ENCODE measurements at regions not wholly inside any gene's neighbourhood (a gene's known extent, or its start where the extent isn't known, plus 50 kb on each side); places are given as distances from the start of the nearest gene placed in this dataset.

GRCh38 chr1:81443288-81443687 is 357.4 kb upstream of the ADGRL2 start:
- FAIRE-seq (no peak), DNase-seq (ENCODE audit: low spot score) (no peak)

GRCh38 chr1:81439046-81439823 is 361.5 kb upstream of the ADGRL2 start:
- DNase-seq (ENCODE audit: low spot score), result no peak
- no peak for FAIRE-seq

DNA sequence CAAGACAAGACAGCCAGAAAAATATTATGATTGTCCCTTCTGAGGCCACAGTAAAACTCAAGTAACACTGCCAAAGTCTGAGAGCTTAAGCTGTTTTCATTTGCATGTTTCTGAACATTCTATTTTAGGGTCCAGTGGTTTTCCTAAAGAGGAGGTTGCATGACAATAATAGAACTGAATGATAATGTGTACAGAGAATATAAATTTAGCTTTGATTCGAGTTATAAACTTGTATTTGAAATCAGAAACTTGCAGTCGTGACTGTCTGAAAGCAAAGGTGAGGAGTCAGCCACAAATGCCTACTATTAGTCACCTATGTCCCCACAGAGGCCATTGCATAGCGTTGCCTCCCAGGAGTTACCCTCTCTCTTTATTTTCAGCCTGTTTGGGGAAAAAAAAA is 363.1 kb upstream of the ADGRL2 start:
- DNase-seq (ENCODE audit: low spot score), result no peak
- FAIRE-seq, result no peak

DNA sequence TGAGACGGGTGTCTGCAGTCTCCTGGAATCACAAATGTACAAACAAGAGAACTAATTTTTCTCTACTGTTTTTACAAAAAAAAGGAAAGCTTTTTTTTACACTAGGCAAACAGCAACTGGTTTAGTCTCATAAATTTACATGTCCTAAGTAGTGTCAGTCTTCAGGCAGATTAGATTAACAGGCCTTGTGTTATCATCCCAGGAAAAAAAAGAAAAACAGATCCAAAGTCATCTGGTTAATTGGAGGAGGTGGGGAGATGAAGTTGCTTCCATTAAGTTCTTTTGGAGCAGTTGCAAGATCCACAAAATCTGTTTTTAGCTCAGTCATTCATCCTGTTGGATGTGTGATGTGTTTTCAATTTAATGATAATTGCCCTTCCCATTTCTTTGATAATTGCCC is 363.5 kb upstream of the ADGRL2 start:
- DNase-seq (ENCODE audit: low spot score), result no peak
- FAIRE-seq, result no peak

DNA sequence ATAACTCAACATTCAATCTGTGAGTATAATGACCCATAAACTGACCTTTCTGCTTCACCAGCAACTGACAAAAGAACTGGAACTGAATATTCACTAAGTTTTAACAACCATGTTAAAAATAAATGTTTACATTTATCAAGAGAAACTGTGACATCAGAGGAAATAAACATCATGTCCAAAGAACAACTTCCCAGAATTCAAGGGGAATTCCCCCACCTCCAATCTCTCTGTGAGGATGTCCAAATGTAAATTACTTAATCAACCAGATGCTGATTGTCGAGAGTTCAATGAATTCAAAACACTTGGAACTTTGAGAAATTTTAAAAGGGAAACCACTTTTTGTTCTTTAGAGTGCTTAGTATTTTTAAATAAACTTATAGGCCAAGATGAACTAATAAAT is 365.6 kb upstream of the ADGRL2 start:
- no peak for FAIRE-seq
- no peak for DNase-seq (ENCODE audit: low spot score)

- no peak for DNase-seq (ENCODE audit: low spot score)
Measured at GRCh38 chr1:81433676-81434075, 367.1 kb upstream of the ADGRL2 start.

GRCh38 chr1:81432654-81433109 is 368.1 kb upstream of the ADGRL2 start:
- DNase-seq (ENCODE audit: low spot score), result no peak
- no peak for FAIRE-seq

More at GRCh38 chr1:81433676-81434075, 367.1 kb upstream of the ADGRL2 start:
- no peak for FAIRE-seq

DNA sequence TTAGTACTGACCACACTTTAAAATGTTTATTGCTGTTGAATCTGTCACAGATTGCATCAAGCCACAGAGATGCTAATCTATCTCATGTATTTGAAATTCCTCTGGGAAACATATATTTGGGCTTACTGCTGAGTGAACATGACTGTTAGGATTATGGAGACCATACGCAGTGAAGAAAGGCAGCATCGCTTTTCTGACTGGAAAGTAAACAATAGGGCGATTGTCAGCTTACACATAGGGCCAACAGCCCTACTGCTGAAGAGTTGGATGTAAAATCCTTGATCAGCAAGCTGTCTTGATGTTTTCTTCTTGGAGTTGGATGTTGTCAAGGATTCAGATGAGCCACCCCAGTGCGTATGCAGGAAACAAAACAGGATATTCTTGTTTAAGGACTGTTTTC is 368.7 kb upstream of the ADGRL2 start:
- no peak for DNase-seq (ENCODE audit: low spot score)
- no peak for FAIRE-seq

DNA sequence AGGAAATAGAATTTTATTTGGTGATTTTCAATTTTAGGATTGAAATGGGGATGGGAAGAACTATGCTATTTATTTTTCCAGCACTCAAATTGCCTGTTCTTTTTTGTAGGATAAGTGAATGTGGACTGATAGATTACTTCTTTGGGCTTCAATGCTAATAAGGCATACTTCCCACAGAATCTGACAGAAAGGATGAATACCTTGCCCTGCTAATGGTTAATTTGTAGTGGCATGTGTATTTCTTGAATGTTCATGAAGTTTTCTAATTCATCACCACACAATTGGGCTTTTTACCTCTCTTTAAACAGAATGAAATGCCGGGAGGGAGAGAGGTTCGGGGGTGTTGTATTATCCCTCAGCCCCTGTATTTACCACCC is 369.1 kb upstream of the ADGRL2 start:
- FAIRE-seq (no peak), DNase-seq (ENCODE audit: low spot score) (no peak)

DNA sequence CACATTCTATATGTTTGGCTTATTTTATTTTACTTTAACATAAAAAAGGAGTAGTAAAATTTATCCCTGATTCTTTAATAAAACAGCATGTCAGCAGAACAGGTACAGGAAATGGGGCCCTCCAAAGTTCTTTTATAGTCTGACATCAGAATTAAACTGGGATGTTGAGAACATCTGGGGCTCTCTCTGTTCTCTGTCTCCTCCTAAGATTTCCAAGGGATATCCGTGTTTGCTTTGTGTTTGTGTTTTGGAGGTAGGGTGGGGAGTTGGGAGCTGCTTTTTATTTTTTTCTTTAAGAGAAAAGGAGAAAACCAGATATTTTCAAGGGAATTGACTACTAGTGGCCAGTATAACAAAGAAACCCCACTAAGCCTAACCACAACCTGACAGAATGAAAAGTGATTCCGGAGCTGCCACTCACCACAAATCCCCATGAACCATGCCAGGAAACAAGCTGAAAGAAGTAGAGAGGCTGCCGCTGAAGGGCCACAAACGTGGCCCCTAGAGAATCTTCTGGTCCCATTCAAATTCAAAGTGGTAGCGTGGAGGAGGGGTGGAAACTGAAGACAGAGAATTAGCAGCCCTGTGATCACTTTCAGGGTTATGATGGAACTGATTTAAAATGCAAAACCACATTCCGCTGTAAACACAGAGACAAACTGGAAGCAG is 369.6 kb upstream of the ADGRL2 start:
- DNase-seq (ENCODE audit: low spot score) (no peak), FAIRE-seq (no peak)

DNA sequence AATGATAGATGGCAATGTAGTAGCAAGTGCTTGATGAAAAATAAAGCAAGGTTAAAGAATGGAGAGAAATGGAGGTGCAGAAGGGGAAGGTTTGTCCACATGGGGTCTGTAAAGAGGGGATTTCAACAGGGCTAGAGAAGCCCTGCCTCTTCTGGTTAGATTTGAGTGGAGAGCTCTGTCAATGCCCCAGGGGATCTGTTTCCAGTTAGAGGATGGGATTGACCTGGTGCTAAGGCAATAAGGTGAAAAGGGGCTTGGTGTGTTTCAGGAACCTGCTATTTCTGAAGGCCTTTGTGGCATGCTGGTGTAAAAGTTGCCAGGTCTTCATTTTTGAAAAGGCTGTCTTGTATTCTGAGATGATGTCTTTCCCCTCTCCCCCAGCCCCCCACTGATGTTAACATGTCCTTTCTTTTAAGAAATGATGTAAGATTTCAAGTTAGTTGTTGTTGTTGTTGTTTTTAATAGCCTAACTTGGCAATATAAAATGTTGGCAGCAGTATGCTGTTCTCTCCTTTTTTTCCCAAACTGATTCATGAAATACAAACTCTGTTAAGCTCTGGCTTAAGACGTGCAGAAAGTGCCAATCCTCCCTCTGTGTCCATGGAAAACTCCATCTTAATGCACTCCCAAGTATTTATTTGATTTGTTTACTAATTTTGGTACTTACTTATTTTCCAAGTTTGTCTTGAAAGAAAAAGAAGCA is 370.3 kb upstream of the ADGRL2 start:
- DNase-seq (ENCODE audit: low spot score), result no peak
- FAIRE-seq, result no peak

DNA sequence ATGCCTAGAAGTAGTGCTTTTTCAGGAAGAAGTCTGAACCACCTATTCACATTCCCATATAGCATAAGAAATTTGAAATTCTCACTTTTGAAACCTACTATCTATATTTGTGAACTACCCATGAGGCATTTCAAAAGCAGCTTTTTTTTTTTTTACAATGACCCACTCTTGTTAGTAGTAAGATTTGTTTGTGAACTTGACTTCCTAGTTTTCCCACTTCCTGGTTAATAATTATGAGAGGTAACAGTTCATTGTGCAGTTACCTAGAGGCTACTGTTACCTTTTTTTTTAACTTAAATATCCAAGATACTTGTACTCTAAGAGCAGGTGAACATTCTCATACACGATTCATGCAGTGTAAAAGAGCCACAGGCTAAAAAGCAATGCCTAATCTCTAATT is 371.7 kb upstream of the ADGRL2 start:
- no peak for FAIRE-seq
- DNase-seq (ENCODE audit: low spot score), result no peak

- DNase-seq (ENCODE audit: low spot score), result no peak
- FAIRE-seq, result no peak
Measured at GRCh38 chr1:81424816-81425215, 375.9 kb upstream of the ADGRL2 start.

DNA sequence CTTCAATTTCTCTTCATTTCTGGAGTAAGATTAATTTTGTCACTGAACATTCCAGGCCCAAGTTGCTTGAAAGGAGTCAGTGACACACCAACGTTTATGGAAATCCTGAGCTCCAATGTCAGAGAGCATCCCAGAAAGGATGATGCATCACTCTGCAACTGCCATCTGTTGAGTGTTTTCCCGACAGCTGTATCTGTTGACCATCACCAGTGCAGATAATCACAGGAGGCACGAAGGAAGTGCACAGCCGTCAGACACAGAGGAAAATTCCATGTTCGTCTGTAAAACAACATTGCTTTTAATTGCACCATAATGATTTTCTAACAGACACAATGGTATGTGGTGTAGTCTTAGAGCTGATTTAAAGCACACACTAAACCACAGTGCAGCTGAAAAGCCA is 376.7 kb upstream of the ADGRL2 start:
- DNase-seq (ENCODE audit: low spot score), result no peak
- FAIRE-seq, result no peak

GRCh38 chr1:81420760-81421159 is 380.0 kb upstream of the ADGRL2 start:
- FAIRE-seq (no peak), DNase-seq (ENCODE audit: low spot score) (no peak)

- no peak for DNase-seq (ENCODE audit: low spot score)
- no peak for FAIRE-seq
Measured at GRCh38 chr1:81414488-81415015, 386.2 kb upstream of the ADGRL2 start.

GRCh38 chr1:81412954-81413353 is 387.8 kb upstream of the ADGRL2 start:
- DNase-seq (ENCODE audit: low spot score) (no peak), FAIRE-seq (no peak)

GRCh38 chr1:81410941-81411340 is 389.8 kb upstream of the ADGRL2 start:
- no peak for FAIRE-seq

GRCh38 chr1:81410351-81410750 is 390.4 kb upstream of the ADGRL2 start:
- no peak for DNase-seq (ENCODE audit: low spot score)
- FAIRE-seq, result no peak

More at GRCh38 chr1:81410941-81411340, 389.8 kb upstream of the ADGRL2 start:
- DNase-seq (ENCODE audit: low spot score), result no peak

- FAIRE-seq (no peak), DNase-seq (ENCODE audit: low spot score) (no peak)
Measured at GRCh38 chr1:81409780-81410274, 390.9 kb upstream of the ADGRL2 start.

DNA sequence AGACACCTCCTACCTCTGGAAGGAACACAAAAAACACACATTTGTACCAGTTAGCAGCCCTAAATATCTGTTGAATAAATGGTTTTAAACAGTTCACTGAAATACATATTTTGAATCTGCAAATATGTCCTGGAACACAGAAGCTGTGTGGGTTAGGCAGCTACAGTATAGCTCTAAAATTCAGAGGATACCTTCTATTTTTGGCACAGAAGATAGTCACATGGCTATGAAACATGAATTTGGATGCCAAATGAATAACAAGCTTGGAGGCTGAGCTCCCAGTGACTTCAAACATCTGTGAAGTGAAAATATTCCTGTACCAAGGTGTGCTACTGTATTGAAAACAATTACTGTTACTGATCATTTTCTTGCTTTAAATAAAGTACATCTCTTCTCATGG is 391.5 kb upstream of the ADGRL2 start:
- DNase-seq (ENCODE audit: low spot score) (no peak), FAIRE-seq (no peak)

GRCh38 chr1:81408419-81408818 is 392.3 kb upstream of the ADGRL2 start:
- FAIRE-seq (no peak), DNase-seq (ENCODE audit: low spot score) (no peak)

All from RCC 7860 (cell line).